KMS-11 (cell line): ENCODE measurements at regions not wholly inside any gene's neighbourhood (a gene's known extent, or its start where the extent isn't known, plus 50 kb on each side); places are given as distances from the start of the nearest gene placed in this dataset.
A peak's percentile ranks its signal among the peaks of the same experiment; 100 is the strongest.
"Not testable (repeated sequence)": the region's sequence is repeated elsewhere in the genome, so short reads cannot be mapped to it uniquely, and the experiment has no call there.

ENCODE experiments used
- H2AFZ ChIP-seq: fragments of 200-600 bp; sonication (generic); 2 replicates; pipeline ENCODE4 v1.6.1; 2016; ENCODE audit warnings: antibody characterized with exemption, mixed run types, low read depth
- H3K27ac ChIP-seq: fragments of 200-600 bp; sonication (generic); 2 replicates; pipeline ENCODE4 v1.6.1; 2016; ENCODE audit warnings: mild to moderate bottlenecking, mixed run types
- H3K27me3 ChIP-seq: fragments of 200-600 bp; sonication (generic); 2 replicates; pipeline ENCODE4 v1.6.1; 2017; ENCODE audit warnings: mild to moderate bottlenecking, low read depth, mixed run types, moderate library complexity; ENCODE audit not compliant: insufficient read depth
- H3K36me3 ChIP-seq: fragments of 200-600 bp; sonication (generic); 2 replicates; pipeline ENCODE4 v1.6.1; 2017; ENCODE audit warnings: mild to moderate bottlenecking, mixed run types; ENCODE audit not compliant: insufficient read depth
- H3K4me1 ChIP-seq: fragments of 200-600 bp; sonication (generic); 2 replicates; pipeline ENCODE4 v1.6.1; 2016; ENCODE audit warnings: mild to moderate bottlenecking, low read depth, mixed run types; ENCODE audit not compliant: poor library complexity, severe bottlenecking
- H3K4me2 ChIP-seq: fragments of 200-600 bp; sonication (generic); 2 replicates; pipeline ENCODE4 v1.7.0; 2016; ENCODE audit warnings: mild to moderate bottlenecking, mixed run types
- H3K4me3 ChIP-seq: fragments of 200-600 bp; sonication (generic); IDR thresholded peaks from 2 replicates; pipeline ENCODE4 v1.6.1; 2017; ENCODE audit warnings: low read depth, low read length, mixed read lengths; ENCODE audit not compliant: insufficient read depth
- H3K79me2 ChIP-seq: fragments of 200-600 bp; sonication (generic); 2 replicates; pipeline ENCODE4 v1.6.1; 2016; ENCODE audit warnings: low read depth, mixed run types; ENCODE audit not compliant: insufficient read depth
- H3K9ac ChIP-seq: fragments of 200-600 bp; sonication (generic); 2 replicates; pipeline ENCODE4 v1.6.1; 2016; ENCODE audit warnings: mild to moderate bottlenecking, mixed run types
- H4K20me1 ChIP-seq: fragments of 200-600 bp; sonication (generic); 2 replicates; pipeline ENCODE4 v1.6.1; 2016; ENCODE audit warnings: mild to moderate bottlenecking, mixed run types; ENCODE audit not compliant: insufficient read depth
- CTCF ChIP-seq: fragments of 200-600 bp; sonication (generic); conservative IDR thresholded peaks from 2 replicates; pipeline ENCODE4 v1.6.1; 2017; ENCODE audit warnings: low read depth, mild to moderate bottlenecking, antibody characterized with exemption, low read length, moderate library complexity, mixed read lengths

GRCh38 chr4:128684016-128684415 is 125.5 kb upstream of the JADE1 start:
- Histone ChIP-seq H2AFZ (no peak overlapping the region), H3K27me3 (no peaks in the 10 kb centered on the region), H3K9ac (no peak overlapping the region), H3K27ac (no peak overlapping the region), H3K79me2 (no peaks in the 10 kb centered on the region), H3K4me1 (peaks cover 7% of the 10 kb centered on the region), H4K20me1 (no peaks in the 10 kb centered on the region), H3K4me2 (no peak overlapping the region), H3K4me3 (no peak overlapping the region), H3K36me3 (no peaks in the 10 kb centered on the region)
- no peak for TF ChIP-seq CTCF

- Histone ChIP-seq H3K4me2 (no peak overlapping the region), H4K20me1 (no peaks in the 10 kb centered on the region), H3K36me3 (no peaks in the 10 kb centered on the region), H3K4me1 (peaks cover 16% of the 10 kb centered on the region), H3K79me2 (no peaks in the 10 kb centered on the region), H3K9ac (no peak overlapping the region), H2AFZ (no peak overlapping the region), H3K27me3 (no peaks in the 10 kb centered on the region), H3K27ac (no peak overlapping the region), H3K4me3 (no peak overlapping the region)
- TF ChIP-seq CTCF: no peak
Observed at GRCh38 chr4:128682942-128683666, 126.4 kb upstream of the JADE1 start.

DNA sequence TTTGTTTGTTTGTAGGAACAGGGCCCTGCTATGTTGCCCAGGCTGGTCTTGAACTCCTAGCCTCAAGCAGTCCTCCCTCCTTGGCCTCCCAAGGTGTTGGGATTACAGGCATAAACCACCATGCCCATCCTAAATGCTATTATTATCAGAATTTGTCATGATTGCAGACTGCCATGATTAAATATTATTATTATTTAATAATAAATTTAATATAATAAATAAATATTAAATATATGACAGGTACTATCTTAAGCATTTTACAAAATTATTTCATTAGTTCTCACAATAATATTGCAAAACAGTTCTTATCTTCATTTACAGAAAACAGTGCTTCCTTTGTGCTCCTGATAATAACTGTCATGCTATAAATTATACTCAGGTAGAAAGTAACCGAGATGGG is 133.4 kb upstream of the JADE1 start:
- H3K79me2 ChIP-seq: no peaks in the 10 kb centered on the region
- no peak for TF ChIP-seq CTCF

GRCh38 chr4:128675083-128675482 is 134.4 kb upstream of the JADE1 start:
- Histone ChIP-seq H3K9ac (peak overlapping the region; percentile 76), H3K4me2 (peak overlapping the region; percentile 86), H3K27ac (peak overlapping the region; percentile 99), H3K4me3 (no peak overlapping the region), H3K79me2 (no peaks in the 10 kb centered on the region), H4K20me1 (no peaks in the 10 kb centered on the region), H3K36me3 (no peaks in the 10 kb centered on the region), H3K4me1 (peaks cover 55% of the 10 kb centered on the region), H2AFZ (peak overlapping the region; percentile 62), H3K27me3 (no peaks in the 10 kb centered on the region)
- no peak for TF ChIP-seq CTCF

More for the DNA sequence above, 133.4 kb upstream of the JADE1 start:
- H3K27me3 ChIP-seq: no peaks in the 10 kb centered on the region
- H3K4me2 ChIP-seq: peak overlapping the region; percentile 86
- no peaks in the 10 kb centered on the region for H3K36me3 ChIP-seq
- H3K9ac ChIP-seq: peak overlapping the region; percentile 76
- no peak overlapping the region for H3K4me3 ChIP-seq
- no peaks in the 10 kb centered on the region for H4K20me1 ChIP-seq
- H3K27ac ChIP-seq: peak overlapping the region; percentile 99
- H3K4me1 ChIP-seq: peaks cover 55% of the 10 kb centered on the region
- H2AFZ ChIP-seq: no peak overlapping the region

GRCh38 chr4:128673159-128673558 is 136.3 kb upstream of the JADE1 start:
- H3K4me2 ChIP-seq, H3K79me2 ChIP-seq, H3K4me3 ChIP-seq, H2AFZ ChIP-seq, H3K27ac ChIP-seq, H4K20me1 ChIP-seq, H3K27me3 ChIP-seq, H3K36me3 ChIP-seq, H3K9ac ChIP-seq: not testable (repeated sequence)
- H3K4me1 ChIP-seq: peaks cover 40% of the 10 kb centered on the region

GRCh38 chr4:128672596-128672995 is 136.9 kb upstream of the JADE1 start:
- H3K9ac ChIP-seq: not testable (repeated sequence)

More at GRCh38 chr4:128672596-128672995, 136.9 kb upstream of the JADE1 start:
- not testable (repeated sequence) for H3K27ac ChIP-seq, H2AFZ ChIP-seq, H3K79me2 ChIP-seq, H4K20me1 ChIP-seq, H3K4me2 ChIP-seq, H3K27me3 ChIP-seq, H3K4me3 ChIP-seq, H3K36me3 ChIP-seq
- peaks cover 36% of the 10 kb centered on the region for H3K4me1 ChIP-seq
